ENCODE measurements at regions not wholly inside any gene's neighbourhood (a gene's known extent, or its start where the extent isn't known, plus 50 kb on each side); places are given as distances from the start of the nearest gene placed in this dataset.

DNA sequence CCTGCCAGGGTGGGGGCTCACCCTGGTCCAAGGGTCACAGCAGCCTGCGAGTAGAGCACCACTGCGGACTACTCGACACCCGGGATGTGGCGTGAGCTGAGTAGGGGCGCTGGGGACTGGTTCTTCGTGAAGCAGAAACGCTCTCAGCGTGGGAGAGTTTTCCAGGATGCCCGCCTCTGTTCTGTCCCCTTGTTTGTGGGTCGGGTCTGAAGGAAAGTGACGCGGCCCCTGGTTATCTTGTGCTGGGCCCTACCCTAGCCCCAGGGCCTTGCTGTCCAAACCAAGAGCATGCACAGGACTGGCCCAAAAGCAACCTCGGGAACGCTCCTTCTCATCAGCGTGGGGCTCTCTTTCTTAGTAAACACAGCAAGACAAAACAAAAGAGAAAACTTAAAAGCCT lies 303.3 kb downstream of the IRF8 start:
- DNase-seq: no peak

DNA sequence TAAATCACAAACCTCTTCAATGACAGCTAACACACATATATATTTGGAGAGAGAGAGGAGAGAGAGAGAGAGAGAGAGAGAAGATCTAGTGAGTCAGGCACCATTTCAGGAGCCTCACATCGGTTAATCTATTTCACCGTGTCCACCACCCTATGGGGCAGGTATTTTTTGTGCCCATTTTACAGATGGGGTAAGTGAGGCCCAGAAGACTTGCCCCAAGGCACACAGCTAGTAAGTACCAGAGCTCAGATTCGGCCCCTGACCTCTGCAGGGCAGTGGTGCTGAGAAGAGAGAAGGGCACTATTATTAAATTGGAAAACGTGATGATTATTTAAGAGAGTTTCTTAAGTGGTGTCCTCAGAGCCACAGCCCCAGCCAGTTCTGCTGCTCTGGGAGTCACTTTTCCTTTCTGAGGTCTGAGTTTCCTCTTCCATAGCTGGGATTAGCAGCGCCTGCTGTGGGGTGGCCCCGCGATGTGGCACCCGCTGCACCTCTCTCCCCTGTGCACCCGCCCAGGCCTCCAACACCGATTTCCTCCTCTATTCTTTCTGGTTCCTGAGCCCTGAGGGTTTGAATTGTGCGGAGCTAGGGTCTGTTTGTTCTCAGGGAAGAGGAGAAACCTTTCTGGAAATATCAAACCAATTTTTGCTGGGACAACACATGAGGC lies 303.9 kb downstream of the IRF8 start:
- DNase-seq: no peak

DNA sequence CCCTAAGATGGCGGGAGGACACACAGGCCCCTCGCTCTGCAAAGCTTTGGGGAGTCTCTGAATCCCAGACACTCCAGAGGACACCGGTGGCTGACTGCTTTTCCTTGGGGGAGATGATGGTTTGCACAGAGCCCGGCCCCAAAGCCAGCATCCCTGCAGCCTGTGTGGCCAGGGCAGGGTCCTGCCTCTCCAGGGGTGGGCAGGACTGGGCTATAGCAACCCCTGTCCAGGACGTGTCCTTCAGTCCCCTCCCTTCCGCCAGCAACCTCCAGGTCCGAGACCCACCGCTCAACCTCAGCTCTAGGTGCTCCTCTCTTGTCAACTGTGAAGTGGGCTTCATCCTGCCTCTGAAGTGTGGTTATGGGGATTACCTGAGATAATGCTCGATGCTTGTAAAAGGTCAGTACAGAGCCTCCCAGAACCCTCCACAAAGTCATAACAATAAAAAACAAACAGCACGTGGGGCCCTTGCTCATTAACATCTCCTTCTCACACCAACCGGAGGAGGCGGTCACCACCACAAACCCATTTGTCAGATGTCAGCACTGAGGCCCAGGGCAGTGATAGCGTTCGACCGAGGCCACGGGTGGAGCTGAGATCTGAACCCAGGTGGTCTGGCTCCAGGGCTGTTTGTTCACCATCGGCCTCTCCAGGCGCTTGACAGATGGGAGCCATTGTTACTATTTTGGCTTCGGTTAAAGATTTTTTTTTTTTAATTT lies 304.8 kb downstream of the IRF8 start:
- no peak for DNase-seq

DNA sequence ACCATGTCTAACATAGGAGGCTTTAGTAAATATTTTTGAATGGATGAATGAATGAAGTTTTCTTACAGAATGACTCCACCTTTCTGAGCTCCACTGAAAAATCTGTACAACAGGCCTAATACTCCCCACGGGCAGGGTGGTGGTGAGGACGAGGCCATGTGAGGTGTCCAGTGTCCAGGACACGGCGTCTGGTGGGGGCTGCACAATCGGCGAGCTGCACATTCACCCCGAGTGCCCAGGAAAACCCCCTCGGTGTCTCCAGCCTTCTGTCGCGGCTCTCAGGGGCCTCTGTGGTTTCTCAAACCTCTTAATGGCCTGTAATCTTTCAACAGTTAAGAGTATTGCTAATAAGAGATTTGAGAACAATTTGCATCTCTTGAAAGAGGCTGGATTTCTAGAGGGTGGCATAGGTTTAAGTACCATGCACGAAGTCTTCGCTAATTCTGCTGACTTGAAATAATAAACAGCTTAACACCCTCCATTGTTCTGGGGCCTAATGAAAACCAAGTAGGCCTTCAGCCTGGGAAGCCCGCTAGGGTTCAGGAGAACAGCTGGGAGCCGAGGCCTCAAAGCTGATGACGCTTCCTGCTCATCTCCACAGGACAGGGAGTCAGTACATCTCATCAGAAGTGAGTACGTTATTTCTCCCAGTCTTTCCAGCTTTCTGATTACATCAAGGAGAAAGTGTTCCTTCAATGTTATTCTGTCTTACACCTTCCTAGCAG lies 304.6 kb upstream of the FOXF1 start:
- no peak for DNase-seq

DNA sequence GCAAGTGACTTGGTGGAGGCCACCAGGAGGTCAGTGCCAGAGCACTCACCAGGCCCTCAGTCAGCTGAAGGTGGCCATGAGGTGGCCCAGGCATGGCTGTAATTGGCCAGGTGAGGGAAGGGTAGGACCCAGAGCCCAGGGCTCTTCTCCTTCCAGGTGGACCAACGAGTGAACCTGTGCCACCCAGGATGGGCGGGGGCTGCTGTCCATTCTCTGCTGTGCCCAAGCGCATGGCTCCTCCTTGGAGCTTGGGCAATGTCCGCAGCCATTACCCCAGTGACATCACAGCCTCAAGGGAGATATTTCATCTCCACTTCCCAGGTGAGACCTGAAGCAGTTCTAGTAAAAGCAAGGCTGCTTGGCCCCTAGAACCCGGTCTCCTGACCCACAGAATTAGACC lies 303.0 kb upstream of the FOXF1 start:
- no peak for DNase-seq

DNA sequence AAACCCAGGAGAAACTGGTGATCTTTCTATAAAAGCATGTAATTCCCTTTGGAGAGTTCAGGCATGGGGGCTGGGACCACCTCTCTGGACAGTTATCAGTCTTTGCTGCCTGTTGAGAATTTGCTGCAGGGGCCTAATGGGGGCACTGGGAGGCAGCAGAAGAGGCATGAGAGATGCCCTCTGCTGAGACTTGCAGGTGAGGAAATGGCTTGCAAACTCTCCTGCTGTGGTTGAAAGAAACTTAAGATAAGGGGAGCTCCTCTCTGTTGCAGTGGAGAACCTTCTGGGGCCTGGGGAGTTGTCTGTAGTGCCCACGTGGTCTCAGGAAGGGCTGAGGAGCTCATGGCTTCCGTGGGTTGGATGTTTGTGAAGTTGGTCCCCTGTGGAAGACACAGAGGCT lies 301.1 kb upstream of the FOXF1 start:
- DNase-seq: no peak

DNA sequence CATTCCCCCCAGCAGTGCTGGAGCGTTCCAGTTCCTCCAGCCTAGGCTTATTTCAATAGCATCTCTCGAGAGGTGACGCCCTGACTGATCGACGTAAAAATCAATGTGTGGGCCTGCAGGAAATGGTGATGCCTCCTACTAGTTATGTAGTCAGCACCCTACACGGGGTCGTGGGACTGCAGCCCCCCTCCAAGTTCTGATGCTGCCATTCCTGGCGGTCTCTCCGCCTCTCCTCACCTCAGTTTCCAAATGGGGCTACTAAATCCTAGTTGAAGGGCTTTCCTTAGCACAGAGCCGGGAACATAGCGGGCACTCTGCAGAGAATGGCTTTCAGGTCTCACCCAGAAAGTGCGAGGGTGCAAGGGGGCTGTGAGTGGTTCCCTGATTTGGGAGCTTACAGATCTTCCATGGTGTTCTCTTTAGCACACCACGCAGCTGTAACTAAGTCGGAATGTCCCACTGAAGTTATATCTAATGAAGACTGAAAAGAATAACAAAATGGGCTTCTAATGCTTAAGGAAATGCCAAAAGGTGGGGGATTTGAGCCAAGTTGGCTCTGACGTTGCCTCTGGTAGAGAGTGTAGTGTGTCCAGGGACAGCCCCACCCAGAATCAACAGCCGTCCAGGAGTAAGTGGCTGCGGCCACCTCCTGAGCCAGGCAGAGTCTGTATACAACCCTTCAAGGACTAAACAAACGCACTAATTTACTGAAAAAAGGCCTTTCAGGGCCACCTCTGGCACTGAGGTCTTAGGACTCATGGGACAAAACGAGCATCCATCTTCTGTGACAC lies 299.7 kb upstream of the FOXF1 start:
- DNase-seq: no peak

DNA sequence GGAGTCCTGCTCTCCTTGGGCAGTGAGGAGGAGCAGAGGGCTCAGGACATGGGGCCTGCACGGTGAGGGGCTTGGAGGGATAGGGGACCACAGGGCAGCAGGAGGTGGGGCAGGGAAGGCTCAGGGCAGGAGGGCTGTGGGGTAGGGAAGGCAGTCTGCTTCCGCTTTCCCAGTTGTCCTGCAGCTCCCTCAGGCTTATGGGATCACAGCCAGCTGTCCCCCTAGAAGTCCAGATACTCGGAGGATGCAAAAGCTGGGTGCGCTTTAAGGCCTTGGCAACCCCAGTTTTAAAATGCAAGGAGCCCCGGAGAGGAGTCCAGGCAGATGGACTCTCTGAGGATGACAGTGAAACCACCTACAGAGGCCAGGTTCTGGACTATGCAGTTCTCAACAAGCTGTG lies 299.1 kb upstream of the FOXF1 start:
- DNase-seq: no peak

DNA sequence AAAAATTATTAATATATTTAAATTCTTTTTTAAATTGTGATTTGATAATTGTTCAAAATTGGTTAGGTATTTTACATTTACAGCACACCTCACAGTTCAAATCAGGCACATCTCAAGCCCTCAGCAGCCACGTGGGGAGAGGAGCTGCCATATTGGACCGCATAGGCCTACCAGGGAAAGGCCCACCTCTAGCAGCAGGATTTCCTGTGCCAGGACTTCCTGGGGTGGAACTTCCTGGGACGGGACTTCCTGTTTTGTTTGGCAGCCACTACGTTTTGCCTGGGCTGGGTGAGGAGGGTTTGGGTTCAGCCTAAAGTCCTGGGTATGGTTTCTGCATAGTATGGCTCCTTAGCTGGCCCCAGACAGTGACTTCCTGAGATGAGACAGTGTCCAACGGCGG lies 298.5 kb upstream of the FOXF1 start:
- peak; percentile 37 for DNase-seq

DNA sequence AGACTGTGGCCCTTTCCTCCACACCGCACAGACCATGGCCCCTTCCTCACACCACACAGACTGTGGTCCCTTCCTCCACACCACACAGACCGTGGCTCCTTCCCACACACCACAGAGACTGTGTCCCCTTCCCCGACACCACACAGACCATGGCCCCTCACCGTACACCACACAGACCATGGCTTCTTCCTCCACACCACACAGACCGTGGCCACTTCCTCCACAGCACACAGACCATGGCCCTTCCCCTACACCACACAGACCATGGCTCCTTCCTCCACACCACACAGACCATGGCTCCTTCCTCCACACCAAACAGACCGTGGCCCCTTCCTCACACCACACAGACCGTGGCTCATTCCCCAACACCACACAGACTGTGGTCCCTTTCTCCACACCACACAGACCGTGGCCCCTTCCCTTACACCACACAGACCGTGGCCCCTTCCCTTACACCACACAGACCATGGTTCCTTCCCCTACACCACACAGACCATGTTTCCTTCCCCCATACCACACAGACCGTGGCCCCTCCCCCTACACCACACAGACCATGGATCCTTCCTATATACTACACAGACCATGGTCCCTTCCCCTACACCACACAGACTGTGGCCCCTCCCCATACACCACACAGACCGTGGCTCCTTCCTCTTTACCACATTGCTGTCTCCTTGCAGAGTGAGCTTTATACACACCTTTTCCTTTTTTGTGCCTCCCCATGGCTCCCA lies 297.5 kb upstream of the FOXF1 start:
- DNase-seq: no peak

DNA sequence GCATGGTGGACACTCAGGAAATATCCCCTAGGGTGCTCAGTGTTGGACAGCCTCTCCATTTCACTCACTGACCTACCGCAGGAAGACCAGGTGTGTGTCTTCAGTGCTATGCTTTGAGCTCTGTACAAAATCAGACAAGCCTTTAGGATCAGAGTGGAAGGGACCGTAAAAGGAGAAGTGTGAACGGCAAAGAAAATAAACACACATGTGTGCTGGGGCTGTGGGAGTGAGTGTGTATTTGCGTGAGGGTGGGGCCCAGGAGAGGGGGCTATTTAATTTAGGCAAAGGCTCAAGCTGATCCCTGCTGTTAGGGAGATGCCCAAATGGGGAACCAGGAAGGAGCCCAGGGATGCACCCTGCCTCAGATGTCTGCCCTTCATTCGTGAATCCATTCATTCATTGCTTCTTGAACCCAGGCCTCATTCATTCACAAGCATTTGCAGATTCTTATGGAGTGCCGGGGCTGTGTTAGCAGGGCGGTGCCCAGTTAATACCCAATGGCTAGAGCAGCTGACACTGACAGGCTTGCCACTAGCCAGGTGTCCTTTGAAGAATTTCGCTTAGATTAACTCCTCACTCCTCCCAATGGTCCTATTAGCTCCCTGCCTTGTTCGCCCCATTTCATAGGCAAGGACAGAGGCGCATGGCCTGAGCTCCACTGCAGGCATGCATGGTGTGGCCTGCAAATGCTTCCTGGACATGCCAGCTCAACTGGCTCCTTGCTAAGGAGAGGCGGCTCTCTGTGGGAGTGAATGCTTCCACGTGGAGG lies 296.7 kb upstream of the FOXF1 start:
- no peak for DNase-seq

DNA sequence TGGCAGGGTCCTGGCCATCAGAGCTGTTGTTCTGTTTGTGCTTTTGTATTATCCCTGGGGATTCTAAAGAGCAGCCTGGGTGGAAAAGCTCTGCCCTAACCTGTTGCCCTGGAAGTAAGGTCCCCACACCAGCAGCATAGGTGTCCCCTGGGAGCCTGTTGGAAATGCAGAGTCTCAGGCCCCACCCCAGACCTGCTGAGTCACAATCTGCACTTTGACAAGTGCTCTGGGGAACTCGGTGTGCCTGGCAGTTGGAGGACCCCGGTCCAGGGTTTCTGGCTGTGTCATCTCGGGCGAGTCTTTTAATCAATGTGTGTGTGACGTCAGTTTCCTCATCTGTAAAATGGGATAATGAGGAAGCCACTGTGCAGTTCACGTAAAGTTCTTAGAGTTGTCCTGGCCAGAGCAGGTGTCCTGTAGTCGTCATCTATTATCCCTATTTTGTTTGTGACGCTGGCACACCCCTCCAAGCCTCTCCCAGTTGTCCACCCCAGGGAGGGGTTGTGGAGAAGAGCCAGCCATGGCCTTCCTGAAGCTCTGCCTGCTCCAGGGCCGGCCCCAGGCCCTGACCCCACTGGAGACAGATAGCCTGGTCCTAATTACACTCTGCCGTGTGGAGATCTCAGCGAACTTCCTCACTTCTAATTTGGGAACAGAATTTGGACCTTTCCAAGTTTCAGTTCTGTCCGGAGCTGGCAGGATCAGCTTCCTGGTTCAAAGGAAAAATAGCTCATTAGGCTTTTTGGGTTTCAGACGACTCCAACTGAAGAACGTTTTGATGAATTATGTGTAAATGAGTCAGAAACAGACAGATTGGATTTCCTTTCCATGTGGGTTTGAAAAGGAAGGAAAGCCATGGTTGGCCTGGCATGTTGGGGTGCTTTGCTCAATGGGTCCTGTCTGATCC lies 295.7 kb upstream of the FOXF1 start:
- DNase-seq: no peak

DNA sequence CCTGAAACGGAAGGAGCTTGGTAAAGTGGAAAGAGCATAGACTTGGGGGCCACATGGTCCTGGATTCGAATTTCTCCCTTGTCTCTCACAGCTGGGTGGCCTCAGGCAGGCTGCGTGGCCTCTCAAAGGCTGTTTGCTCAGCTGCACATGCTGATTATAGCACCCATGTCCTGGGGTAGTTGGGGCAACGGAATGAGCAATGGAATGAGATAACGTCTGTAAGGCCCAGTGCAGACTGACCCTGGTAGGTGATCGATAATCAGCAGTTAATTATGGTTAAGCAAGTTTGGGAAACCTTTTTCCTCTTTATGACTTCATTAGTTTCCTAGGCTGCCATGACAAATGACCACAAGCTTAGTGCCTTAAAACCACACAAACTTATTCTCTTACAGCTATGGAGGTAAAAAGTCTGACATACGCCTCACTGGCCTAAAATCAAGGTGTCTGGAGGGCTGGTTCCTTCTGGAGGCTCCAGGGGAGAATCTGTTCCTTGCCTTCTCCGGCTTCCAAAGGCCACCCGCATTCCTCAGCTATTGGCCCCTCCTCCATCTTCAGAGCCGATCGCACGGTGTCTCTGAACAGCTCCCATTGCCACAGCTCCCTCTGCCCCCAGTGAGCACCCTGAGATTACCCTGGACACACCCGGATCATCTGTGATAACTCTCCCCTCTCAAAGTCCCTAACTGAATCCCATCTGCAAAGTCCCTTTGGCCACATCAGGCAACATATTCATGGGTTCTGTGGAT lies 294.9 kb upstream of the FOXF1 start:
- DNase-seq: no peak

DNA sequence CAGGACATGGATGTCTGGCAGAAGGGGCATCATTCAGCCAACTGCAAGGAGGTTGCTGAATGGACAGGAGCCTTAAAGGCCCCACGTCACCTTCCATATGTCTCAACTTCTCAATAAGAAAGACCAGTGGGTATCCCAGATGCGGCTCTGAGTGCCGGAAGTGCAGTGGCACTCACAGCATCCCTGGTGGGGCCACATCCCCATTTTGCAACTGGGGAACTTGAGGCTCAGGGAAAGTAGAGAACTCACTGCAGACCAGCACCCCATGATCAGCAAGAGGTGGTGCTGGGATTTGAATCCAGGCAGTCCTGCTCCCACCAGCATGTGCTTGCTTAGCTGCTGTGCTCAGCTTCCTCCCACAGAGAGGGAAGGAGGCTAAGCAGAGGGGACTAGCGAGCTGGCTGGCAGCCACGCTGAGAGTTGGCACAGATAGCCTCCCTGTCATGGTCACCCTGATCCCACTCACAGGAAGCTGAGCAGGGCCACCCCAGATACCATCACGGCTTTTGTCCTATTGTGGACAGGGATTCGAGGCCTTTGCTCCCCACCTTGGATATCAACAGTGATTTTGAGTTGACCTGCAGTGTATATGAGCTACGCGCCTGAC lies 294.2 kb upstream of the FOXF1 start:
- no peak for DNase-seq

DNA sequence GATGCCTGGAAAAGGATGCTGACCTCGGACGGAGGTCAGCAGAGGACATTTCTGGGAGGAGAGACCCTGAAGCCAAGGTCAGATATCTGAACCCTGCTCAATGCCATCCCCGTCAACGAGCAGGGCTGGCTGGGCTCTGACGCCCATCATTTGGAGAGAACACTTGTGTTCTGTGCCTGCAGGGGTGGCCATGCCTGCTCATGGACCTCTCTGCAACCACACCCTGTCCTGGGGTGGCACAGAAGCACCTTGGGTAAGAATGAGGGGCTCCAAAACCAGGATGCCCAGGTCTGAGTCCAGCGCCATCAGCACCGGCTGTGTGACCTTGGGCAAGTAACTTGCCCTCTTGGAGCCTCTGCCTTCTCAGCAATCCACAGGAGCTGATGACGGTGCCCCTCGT lies 293.7 kb upstream of the FOXF1 start:
- no peak for DNase-seq

DNA sequence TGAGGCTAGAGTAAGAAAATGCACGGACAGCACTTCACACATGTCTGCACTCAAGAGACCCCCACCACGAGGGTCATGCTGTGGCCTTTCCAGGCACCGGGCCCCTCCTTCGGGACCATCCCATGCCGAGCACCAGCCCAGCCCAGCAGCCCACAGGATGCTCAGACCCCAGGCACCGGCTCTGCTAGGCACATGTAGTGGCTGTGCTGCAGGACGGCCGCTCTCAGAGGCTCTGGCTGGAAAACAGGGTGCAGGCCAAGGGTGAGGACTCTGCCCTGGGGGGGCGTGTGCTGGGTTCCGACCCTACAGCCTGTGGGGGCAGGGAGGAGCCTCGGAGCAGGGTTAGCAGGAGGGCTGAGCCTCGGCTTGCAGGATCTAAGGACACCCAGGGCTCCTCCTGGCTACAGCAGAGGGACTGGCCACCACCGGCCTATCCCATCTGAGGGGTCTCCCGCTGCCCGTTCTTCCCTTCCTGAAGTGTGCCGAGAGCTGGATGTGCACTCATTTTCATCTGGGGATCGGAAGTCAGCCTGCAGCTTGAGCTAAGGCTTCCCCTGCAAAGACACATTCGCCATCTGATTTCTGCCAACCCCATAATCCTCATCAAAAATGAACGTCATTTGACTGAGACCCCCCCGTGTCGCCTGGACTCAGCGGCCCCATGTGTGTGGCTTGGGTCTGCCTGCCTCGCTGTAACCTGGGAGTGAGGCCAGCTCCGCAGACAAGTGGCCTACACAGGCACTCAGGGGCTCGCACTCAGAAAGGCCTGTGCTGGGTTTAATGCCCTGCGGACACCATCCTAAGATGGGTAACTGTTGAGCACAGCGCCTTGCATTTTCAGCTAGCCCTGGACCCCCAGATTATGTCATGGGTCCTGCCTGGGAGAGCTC lies 293.1 kb upstream of the FOXF1 start:
- DNase-seq: no peak

DNA sequence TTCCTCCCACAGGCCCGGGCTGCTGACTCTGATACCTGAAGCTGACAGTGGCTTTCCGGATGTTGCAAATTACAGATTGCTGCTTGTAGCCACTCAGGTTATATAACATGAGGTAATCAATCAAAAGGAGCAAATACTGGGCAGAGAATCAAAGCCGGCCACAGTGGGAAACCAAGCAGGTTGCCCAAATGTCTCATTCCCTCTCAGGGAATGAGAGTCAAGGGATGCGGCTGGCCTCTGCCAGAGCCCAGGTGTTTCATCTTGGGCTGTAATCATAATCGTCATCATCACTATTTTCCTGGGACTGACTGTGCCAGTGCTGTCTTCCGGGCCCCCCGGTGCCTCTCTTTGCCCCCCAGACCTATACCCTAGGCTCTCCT lies 292.4 kb upstream of the FOXF1 start:
- DNase-seq: no peak

DNA sequence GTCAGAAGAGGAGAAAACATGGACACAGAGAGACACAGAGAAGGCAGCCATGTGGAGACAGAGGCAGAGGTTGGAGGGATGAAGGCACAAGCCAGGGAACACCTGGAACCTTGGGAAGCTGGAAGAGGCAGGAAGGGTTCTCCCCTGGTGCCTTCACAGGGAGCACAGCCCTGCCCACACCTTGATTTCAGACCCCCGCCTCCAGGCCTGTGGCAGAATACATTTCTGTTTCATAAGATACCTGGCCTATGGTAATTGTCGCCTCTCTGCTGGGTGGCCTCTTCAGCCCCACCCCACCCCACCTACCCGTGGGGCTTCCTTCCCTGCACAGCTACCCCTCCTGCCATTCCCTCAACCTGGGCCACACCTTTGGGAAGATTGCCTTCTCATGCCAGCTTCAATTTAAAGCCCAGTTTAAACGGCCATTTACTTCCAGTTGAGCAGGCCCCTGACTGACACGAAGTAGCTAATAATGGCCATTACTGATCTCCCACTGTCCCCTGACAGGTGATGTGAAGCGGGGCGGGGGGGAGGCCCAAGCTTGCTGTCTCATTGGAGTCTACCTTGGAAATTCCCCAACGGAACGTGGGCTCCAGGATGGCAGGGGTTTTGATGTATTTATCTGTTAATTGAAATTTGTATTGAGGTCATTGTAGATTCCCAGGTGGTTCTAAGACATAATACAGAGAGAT lies 291.7 kb upstream of the FOXF1 start:
- no peak for DNase-seq

Data from 8988T (cell line).